Activated naive CD4-positive, alpha-beta T cell treated with anti-CD3 and anti-CD28 coated beads, Interleukin-2, amount 10 ng/mL, durations not matched to agents 7 days and 5 days (primary cell): ENCODE measurements at regions not wholly inside any gene's neighbourhood (a gene's known extent, or its start where the extent isn't known, plus 50 kb on each side); places are given as distances from the start of the nearest gene placed in this dataset.
"Not testable (repeated sequence)": the region's sequence is repeated elsewhere in the genome, so short reads cannot be mapped to it uniquely, and the experiment has no call there.

ENCODE experiments used
- CTCF ChIA-PET: fragments of 350-600 bp; sonication (Branson Sonifier 250); formaldehyde crosslinking; loops from one replicate; lab custom pipeline; 2021; ENCODE audit warnings: antibody characterized with exemption; lab: Charles Lee
- DNase-seq: peaks from one replicate; pipeline ENCODE4 v3.0.0-alpha.2; 2020
- H3K27ac Mint-ChIP-seq: one replicate; pipeline ENCODE4 v1.8.0; 2021; ENCODE audit warnings: mild to moderate bottlenecking, moderate library complexity, mixed read lengths
- H3K27me3 Mint-ChIP-seq: one replicate; pipeline ENCODE4 v1.8.0; 2021; ENCODE audit warnings: mild to moderate bottlenecking, mixed read lengths
- H3K36me3 Mint-ChIP-seq: one replicate; pipeline ENCODE4 v1.8.0; 2021; ENCODE audit warnings: mixed read lengths
- H3K4me1 Mint-ChIP-seq: one replicate; pipeline ENCODE4 v1.8.0; 2021; ENCODE audit warnings: mixed read lengths
- H3K4me3 Mint-ChIP-seq: one replicate; pipeline ENCODE4 v1.8.0; 2021; ENCODE audit warnings: mild to moderate bottlenecking, moderate library complexity, mixed read lengths
- H3K9me3 Mint-ChIP-seq: one replicate; pipeline ENCODE4 v1.8.0; 2021; ENCODE audit warnings: mixed read lengths

DNA sequence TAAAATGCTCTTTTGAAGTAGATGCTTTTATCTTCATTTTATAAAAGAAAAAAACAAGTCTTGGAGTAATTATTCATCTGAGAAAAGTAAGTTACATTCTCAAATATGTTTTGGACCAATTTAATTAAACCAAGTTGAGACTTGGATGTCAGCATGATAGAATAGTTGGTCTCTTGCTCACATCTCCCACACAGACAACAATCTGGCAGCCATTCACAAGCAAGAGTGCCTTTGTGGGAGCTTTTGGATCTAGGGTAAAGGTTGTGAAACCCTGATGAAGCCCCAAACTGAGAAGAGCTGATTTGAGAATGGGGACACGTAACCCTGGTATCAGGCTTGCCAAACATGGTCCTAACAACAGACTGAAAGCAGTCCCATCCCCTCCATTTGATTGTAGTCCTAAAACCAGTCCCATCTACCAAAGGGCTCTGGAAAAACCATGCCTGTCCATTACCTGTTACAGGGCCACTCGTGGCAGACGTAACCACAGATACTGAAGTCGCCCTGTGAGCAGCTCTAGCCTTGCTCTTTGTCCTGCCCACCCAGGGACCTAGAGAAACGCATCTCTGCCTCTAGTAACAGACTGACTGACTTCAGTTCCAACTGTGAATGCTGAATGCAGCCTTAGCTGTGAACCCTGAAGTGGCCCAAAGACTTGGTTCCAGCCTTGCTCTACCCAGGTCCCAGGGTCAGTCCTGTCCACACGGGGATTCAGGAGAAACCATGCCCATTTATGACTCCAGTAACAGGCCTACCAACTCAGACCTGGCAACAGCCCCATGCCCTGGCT is 145.5 kb upstream of the SYNPR start:
- no peak overlapping the region for H3K27ac Mint-ChIP-seq
- DNase-seq: no peak
- H3K4me1 Mint-ChIP-seq: no peaks in the 10 kb centered on the region
- H3K4me3 Mint-ChIP-seq: no peak overlapping the region
- CTCF ChIA-PET: no interaction called here
- no peaks in the 10 kb centered on the region for H3K27me3 Mint-ChIP-seq
- no peaks in the 10 kb centered on the region for H3K9me3 Mint-ChIP-seq
- H3K36me3 Mint-ChIP-seq: no peaks in the 10 kb centered on the region

DNA sequence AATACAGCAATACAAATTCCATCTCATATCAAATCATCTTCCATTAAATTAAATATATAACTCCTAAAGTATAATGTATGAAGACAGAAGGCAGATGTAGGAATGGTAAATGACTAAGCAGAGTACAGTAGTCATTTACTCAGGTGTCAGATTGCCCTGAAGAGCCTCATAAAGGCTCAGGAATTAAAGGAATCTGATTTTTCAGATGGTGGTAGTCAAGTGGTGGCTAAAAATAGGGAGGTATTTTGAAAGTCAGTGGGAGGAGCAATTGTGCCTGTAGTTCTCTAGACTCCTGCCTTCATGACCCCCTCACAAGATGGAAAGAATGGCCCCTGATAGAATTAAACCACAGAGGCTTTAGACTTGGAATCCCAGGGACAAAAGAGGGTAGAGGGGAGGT is 142.7 kb upstream of the SYNPR start:
- Mint-ChIP-seq H3K27ac (no peak overlapping the region), H3K36me3 (no peaks in the 10 kb centered on the region), H3K27me3 (no peaks in the 10 kb centered on the region), H3K9me3 (peaks cover 2% of the 10 kb centered on the region), H3K4me3 (no peak overlapping the region), H3K4me1 (no peaks in the 10 kb centered on the region)
- CTCF ChIA-PET: no interaction called here
- no peak for DNase-seq

DNA sequence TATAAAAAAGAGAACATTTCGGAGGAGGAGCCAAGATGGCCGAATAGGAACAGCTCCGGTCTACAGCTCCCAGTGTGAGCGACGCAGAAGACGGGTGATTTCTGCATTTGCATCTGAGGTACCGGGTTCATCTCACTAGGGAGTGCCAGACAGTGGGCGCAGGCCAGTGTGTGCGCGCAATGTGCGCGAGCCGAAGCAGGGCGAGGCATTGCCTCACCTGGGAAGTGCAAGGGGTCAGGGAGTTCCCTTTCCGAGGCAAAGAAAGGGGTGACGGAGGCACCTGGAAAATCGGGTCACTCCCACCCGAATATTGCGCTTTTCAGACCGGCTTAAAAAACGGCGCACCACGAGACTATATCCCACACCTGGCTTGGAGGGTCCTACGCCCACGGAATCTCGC is 141.9 kb upstream of the SYNPR start:
- H3K27me3 Mint-ChIP-seq, CTCF ChIA-PET, H3K36me3 Mint-ChIP-seq, H3K4me3 Mint-ChIP-seq, H3K9me3 Mint-ChIP-seq, H3K27ac Mint-ChIP-seq, DNase-seq, H3K4me1 Mint-ChIP-seq: not testable (repeated sequence)

DNA sequence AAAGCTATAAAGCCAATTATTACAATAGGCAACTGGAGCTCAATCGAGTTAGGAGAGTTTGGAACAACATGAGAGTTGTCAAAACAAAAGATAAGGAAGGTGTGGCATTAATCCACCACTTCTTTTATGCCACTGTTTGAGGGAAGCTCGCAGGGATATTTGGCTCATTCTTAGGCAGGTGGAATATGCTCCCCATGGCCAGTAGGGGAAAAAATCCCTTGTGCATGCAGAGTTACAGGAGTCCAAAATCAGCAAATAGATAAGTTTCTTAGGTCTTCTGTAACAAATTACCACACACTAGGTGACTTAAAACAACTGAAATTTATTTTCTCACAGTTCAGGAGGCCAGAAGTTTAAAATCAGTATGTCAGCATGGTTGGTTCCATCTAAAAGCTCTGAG is 135.4 kb upstream of the SYNPR start:
- no peaks in the 10 kb centered on the region for H3K4me1 Mint-ChIP-seq
- H3K9me3 Mint-ChIP-seq: peaks cover 2% of the 10 kb centered on the region

DNA sequence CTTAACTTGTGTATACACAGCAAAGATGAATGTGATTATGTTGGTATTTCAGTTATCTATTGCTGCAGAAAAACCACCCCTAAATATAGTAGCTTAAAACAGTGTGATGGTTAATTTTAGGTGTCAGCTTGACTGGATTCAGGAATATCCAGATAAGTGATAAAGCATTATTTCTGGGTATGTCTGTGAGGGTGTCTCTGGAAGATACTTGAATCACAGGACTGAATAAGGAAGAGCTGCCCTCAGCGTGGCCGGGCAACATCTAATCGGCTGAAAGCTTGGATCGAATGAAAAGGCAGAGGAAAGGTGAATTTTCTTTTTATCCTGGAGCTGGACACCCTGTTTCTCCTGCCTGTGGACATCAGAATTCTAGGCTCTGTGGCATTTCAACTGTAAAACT is 132.0 kb upstream of the SYNPR start:
- Mint-ChIP-seq H3K9me3 (no peaks in the 10 kb centered on the region), H3K36me3 (no peaks in the 10 kb centered on the region), H3K4me3 (no peak overlapping the region), H3K27me3 (no peaks in the 10 kb centered on the region), H3K27ac (no peak overlapping the region), H3K4me1 (no peaks in the 10 kb centered on the region)
- no peak for DNase-seq
- CTCF ChIA-PET: no interaction called here

More for the DNA sequence above, 135.4 kb upstream of the SYNPR start:
- Mint-ChIP-seq H3K27ac (no peak overlapping the region), H3K27me3 (no peaks in the 10 kb centered on the region), H3K36me3 (no peaks in the 10 kb centered on the region), H3K4me3 (no peak overlapping the region)
- CTCF ChIA-PET: no interaction called here
- DNase-seq: no peak

DNA sequence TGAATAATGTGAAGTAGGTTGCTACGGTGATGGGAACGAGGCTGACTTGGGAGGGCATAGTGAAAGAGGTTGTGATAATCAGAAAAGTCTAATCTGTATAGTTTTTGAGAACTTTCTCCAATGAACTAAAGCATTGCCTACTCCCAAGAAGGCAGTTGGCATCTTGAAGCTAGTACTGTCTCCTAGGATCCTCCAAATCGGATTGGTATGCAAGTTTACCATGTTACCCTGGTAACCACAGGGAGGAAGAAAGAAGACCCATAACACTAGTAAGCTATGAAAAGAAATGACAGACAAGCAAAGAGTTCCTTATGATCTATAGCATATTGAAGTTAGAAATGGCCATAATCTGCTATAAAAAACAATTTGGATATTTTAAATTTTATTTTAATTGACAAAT is 127.2 kb upstream of the SYNPR start:
- CTCF ChIA-PET: no interaction called here
- DNase-seq: no peak
- Mint-ChIP-seq H3K4me1 (no peaks in the 10 kb centered on the region), H3K4me3 (no peak overlapping the region), H3K27ac (no peak overlapping the region), H3K27me3 (no peaks in the 10 kb centered on the region), H3K36me3 (no peaks in the 10 kb centered on the region), H3K9me3 (no peaks in the 10 kb centered on the region)

DNA sequence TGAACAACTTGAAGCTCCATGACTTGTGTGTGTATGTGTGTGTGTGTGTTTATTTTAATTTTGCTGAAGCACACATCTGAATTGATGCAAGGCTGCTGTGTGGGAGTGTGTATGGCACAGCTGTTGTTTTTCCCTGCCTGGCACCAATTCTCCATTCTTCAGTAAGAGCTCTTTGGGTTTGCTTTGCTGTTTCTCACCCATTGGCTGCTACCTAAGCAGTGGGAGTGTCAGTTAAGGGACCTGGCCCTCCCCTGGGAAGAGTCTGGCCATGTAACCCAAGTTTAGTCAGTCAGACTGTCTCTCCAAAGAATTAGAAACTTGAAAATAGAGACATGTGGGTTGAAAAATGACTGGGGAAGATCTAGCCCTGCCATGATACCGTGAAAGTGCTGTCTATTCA is 126.2 kb upstream of the SYNPR start:
- DNase-seq: no peak
- H3K9me3 Mint-ChIP-seq: no peaks in the 10 kb centered on the region
- no peaks in the 10 kb centered on the region for H3K27me3 Mint-ChIP-seq
- no peak overlapping the region for H3K4me3 Mint-ChIP-seq
- H3K4me1 Mint-ChIP-seq: no peaks in the 10 kb centered on the region
- no peaks in the 10 kb centered on the region for H3K36me3 Mint-ChIP-seq
- no peak overlapping the region for H3K27ac Mint-ChIP-seq
- CTCF ChIA-PET: no interaction called here

DNA sequence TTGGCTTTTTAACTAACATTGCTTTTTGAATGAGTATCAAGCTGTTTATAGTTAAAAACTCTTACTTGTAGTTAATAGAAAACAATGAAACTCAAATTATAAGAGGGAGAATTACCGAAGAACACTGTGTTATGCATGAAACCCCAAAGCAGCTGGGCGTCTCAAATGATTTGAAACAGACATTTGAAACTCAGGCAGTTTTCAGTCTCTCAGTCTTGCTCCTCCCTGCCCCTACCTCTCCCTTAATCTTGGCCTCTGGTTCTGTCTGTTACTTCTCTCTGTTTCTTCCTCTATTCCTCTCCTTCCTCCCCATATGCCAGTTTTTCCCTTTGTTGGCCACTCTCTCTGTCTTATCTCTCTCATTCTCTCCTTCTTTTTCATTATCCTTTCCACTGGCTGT is 118.3 kb upstream of the SYNPR start:
- CTCF ChIA-PET: no interaction called here
- Mint-ChIP-seq H3K9me3 (peaks cover 5% of the 10 kb centered on the region), H3K4me1 (no peaks in the 10 kb centered on the region), H3K27me3 (no peaks in the 10 kb centered on the region), H3K27ac (no peak overlapping the region), H3K4me3 (no peak overlapping the region), H3K36me3 (no peaks in the 10 kb centered on the region)
- DNase-seq: no peak

DNA sequence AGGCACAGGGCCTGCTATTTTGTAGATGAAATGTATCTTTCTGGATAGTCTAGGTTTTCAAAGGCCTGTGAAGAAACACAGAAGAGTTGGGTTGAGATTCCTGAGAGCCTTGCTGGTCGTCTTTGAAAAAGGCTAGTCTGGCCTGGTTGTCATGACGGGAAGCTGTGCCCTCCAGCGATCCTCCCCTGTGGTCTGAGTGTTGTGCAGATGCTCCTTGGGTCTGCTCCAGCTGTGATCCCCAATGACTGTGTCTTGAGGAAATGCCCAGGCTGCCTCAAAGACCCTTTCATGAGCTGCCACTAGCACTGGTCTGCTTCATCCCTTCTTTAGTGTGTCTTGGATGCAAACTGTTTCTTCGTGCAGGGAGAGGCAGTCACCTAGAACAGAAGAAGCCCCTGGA is 111.0 kb upstream of the SYNPR start:
- H3K9me3 Mint-ChIP-seq: peaks cover 3% of the 10 kb centered on the region
- no peak overlapping the region for H3K27ac Mint-ChIP-seq
- no peak for DNase-seq
- H3K27me3 Mint-ChIP-seq: no peaks in the 10 kb centered on the region
- H3K4me3 Mint-ChIP-seq: no peak overlapping the region
- H3K36me3 Mint-ChIP-seq: no peaks in the 10 kb centered on the region
- H3K4me1 Mint-ChIP-seq: no peaks in the 10 kb centered on the region
- CTCF ChIA-PET: no interaction called here

DNA sequence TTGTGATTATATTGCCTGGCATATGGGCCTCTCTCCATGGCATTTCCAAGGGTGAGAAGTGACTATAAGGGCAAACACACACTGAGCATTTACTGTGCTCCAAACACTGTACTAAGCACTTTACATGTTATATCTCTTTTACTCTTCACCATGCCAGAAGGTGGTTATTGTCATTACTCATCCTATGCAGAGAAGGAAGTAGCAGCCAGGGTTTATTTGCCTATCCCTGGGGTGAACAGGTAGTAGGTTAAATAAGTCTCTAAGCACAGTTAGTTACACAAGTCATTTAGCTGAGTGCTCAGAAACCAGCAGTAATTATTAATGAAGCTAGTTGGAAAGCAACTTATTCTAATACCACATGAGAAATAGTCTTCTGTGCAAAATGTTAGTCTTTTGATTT is 109.9 kb upstream of the SYNPR start:
- Mint-ChIP-seq H3K4me1 (no peaks in the 10 kb centered on the region), H3K36me3 (no peaks in the 10 kb centered on the region)
- CTCF ChIA-PET: no interaction called here

DNA sequence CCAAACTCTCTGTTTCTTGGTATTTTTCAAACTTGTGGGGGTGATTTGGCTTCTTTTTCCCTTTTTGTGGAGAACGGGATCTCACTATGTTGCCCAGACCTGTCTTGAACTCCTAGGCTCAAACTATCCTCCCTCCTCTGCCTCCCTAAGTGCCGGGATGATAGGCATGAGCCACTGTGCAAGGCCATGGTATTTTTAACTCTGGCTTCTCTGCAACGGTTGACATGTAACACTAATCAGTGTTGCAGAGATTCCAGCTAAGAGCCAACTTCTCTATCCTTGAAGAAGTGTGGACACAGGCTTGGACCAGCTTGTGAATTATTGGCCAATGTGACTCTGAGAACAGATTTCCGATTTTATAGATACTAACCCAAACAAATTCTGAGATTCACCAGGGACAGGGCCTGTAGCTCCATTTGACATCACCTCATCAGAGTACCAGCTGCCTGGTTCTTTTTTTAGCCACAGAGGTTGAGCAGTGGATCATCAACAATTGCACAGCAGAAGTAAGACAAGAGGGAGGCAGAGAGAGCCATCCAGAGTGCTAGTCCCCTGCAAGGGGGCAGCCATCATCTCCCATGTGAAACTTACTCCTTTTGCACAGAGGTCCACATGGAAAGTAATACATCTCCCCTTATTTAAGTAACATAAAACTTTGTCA is 98.1 kb upstream of the SYNPR start:
- no peak overlapping the region for H3K27ac Mint-ChIP-seq

More for the DNA sequence above, 109.9 kb upstream of the SYNPR start:
- DNase-seq: no peak
- Mint-ChIP-seq H3K4me3 (no peak overlapping the region), H3K27me3 (no peaks in the 10 kb centered on the region), H3K27ac (no peak overlapping the region), H3K9me3 (peaks cover 5% of the 10 kb centered on the region)

DNA sequence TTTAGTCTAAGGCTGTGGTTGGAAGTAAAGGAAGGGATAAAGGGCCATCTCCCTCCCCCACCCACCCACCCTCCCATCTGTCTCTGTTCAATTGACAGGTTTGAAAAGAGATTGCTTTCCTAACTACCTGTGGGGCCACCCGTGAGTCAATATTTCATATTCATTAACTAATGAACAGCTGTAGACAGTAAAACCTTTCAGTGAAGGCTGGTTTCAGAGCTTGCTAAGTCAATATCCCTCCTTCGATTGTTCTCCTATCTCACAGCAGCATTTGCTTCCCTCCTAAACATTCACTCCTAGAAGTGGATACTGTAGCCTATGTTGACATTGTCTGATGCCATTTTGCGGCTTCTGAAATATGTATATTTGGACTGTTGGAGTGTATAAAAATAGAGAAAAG is 85.9 kb upstream of the SYNPR start:
- no peaks in the 10 kb centered on the region for H3K36me3 Mint-ChIP-seq
- no peaks in the 10 kb centered on the region for H3K9me3 Mint-ChIP-seq
- H3K27me3 Mint-ChIP-seq: no peaks in the 10 kb centered on the region
- no peak overlapping the region for H3K27ac Mint-ChIP-seq
- no peaks in the 10 kb centered on the region for H3K4me1 Mint-ChIP-seq
- no peak for DNase-seq
- CTCF ChIA-PET: no interaction called here
- H3K4me3 Mint-ChIP-seq: no peak overlapping the region

More for the DNA sequence above, 98.1 kb upstream of the SYNPR start:
- no peak overlapping the region for H3K4me3 Mint-ChIP-seq
- no peak for DNase-seq
- no peaks in the 10 kb centered on the region for H3K4me1 Mint-ChIP-seq
- no peaks in the 10 kb centered on the region for H3K27me3 Mint-ChIP-seq
- peaks cover 6% of the 10 kb centered on the region for H3K9me3 Mint-ChIP-seq
- CTCF ChIA-PET: no interaction called here
- H3K36me3 Mint-ChIP-seq: no peaks in the 10 kb centered on the region

DNA sequence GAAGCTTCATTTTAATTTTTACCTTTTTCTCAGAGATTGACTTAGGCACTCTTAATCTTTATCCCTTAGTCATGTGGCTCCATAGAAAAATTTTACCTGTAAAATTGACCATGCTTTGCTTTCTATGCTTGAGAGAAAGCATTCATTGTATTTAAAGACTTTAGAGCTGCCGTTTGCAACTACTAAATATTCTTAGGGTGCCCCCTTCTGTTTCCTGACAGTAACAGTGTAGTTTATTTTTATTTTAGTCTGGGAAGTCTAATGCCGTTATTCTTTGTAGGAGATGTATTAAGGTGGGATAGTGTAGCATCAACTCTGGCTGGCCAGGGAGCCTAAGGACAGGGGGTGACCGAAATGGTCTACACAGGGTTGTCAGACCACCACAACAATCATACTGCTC is 84.5 kb upstream of the SYNPR start:
- no peak overlapping the region for H3K27ac Mint-ChIP-seq
- H3K4me1 Mint-ChIP-seq: no peaks in the 10 kb centered on the region
- CTCF ChIA-PET: no interaction called here

DNA sequence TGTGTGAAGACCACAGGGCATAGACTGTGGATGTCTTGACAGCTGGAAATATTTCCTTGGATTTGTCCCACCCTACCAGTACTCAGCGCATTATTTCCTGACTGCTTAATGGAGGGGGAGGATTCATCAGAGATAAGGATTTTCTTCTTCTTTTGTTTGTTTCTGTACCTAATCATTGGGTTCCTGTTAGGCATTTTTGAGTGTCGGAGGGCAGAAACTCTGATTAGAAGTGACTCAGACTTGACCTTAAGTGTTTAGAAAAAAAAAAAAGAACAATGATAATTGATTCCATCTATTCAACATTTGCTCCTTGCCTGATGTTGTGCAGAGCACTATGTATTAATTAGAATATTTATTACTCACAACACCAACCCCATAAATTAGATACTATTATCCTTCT is 78.5 kb upstream of the SYNPR start:
- no peak for DNase-seq
- no peak overlapping the region for H3K27ac Mint-ChIP-seq
- no peak overlapping the region for H3K4me3 Mint-ChIP-seq
- peaks cover 3% of the 10 kb centered on the region for H3K9me3 Mint-ChIP-seq
- H3K27me3 Mint-ChIP-seq: no peaks in the 10 kb centered on the region
- no peaks in the 10 kb centered on the region for H3K36me3 Mint-ChIP-seq
- H3K4me1 Mint-ChIP-seq: no peaks in the 10 kb centered on the region
- CTCF ChIA-PET: no interaction called here

More for the DNA sequence above, 84.5 kb upstream of the SYNPR start:
- Mint-ChIP-seq H3K36me3 (no peaks in the 10 kb centered on the region), H3K27me3 (no peaks in the 10 kb centered on the region), H3K4me3 (no peak overlapping the region), H3K9me3 (no peaks in the 10 kb centered on the region)
- DNase-seq: no peak

DNA sequence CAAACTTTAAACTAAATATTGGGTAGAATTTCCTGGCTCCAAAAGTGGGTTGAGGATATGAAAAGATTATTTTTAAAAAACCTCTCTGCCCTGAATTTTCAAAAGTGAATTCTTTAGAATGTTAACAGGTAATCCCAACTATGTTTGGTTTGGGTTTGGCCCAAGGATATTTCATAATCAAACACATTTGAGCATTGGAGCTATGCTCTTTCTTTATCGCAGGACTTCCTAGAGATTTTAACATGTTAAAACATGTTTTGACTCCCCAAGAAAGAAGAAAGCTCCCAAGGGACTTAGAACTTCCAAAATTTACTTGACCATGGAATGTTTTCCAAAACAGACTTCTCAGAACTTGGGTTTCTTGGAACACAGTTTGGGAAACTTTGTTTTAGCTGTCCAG is 75.6 kb upstream of the SYNPR start:
- Mint-ChIP-seq H3K4me1 (no peaks in the 10 kb centered on the region), H3K36me3 (no peaks in the 10 kb centered on the region), H3K27ac (no peak overlapping the region), H3K4me3 (no peak overlapping the region), H3K27me3 (no peaks in the 10 kb centered on the region), H3K9me3 (peaks cover 6% of the 10 kb centered on the region)
- CTCF ChIA-PET: no interaction called here
- no peak for DNase-seq
